ENCODE measurements at regions not wholly inside any gene's neighbourhood (a gene's known extent, or its start where the extent isn't known, plus 50 kb on each side); places are given as distances from the start of the nearest gene placed in this dataset.

GRCh38 chr15:39357480-39358268 lies 223.2 kb upstream of the THBS1 start:
- TF ChIP-seq POLR2A (IDR thresholded peaks at IDR 0.05; ENCODE audit: control extremely low read depth in 1 of 2, low read depth in 2 of 2, low read length in 2 of 2), result no peak
- TF ChIP-seq JUND (IDR thresholded peaks at IDR 0.05; ENCODE audit: low read length), result no peak
- no peak for TF ChIP-seq JUN (IDR thresholded peaks at IDR 0.05; ENCODE audit: low read depth, low read length)
